ENCODE measurements at regions not wholly inside any gene's neighbourhood (a gene's known extent, or its start where the extent isn't known, plus 50 kb on each side); places are given as distances from the start of the nearest gene placed in this dataset.

DNA sequence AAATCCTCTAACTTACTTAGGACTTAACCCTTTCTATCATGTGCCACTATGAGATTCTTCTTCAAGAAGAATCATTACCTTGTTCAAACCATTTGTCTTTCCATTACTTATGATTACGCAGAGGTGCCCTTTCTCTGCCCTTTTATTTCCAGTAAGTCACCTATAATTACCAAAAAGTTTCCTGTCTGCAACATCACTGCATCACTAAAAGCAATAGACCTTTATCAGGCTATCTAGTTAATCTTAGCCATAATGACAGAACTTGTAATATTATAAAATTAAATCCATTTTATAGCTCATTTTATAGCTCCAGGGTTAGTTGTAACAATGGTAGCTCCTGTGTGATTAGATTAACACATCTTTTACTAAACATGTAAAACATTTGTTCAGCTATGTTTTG, 673.6 kb upstream of the PITX2 start:
- Mint-ChIP-seq H3K4me3 (no peak overlapping the region), H3K36me3 (ENCODE audit: low read depth) (no peaks in the 10 kb centered on the region), H3K27ac (no peak overlapping the region), H3K9me3 (peaks cover 12% of the 10 kb centered on the region), H3K27me3 (ENCODE audit: low read depth) (no peaks in the 10 kb centered on the region), H3K4me1 (no peaks in the 10 kb centered on the region)
- TF ChIP-seq, protein P1, sequence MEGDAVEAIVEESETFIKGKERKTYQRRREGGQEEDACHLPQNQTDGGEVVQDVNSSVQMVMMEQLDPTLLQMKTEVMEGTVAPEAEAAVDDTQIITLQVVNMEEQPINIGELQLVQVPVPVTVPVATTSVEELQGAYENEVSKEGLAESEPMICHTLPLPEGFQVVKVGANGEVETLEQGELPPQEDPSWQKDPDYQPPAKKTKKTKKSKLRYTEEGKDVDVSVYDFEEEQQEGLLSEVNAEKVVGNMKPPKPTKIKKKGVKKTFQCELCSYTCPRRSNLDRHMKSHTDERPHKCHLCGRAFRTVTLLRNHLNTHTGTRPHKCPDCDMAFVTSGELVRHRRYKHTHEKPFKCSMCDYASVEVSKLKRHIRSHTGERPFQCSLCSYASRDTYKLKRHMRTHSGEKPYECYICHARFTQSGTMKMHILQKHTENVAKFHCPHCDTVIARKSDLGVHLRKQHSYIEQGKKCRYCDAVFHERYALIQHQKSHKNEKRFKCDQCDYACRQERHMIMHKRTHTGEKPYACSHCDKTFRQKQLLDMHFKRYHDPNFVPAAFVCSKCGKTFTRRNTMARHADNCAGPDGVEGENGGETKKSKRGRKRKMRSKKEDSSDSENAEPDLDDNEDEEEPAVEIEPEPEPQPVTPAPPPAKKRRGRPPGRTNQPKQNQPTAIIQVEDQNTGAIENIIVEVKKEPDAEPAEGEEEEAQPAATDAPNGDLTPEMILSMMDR (IDR thresholded peaks at IDR 0.05; ENCODE audit: unreplicated experiment in 3 of 3), result no peak

DNA sequence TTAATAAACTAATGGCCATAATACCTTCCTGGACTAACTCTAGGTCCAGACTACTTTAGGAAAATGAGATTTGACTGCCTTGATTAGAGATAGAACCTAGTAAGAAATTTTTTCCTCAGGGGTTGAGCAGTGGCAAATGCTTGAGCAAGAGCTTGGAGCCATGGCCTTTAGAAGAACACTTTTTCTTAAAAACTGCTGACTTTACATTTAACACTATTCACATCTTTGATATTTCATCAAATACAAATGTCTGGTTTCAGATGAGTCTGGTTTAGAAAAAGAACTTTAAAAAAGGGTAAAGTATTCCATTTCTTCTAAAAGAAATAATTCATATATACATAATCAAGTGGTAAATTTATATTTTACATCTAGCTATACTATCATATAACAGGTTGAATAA, 680.9 kb upstream of the PITX2 start:
- Mint-ChIP-seq H3K9me3 (peaks cover 6% of the 10 kb centered on the region), H3K27me3 (ENCODE audit: low read depth) (no peaks in the 10 kb centered on the region), H3K4me3 (no peak overlapping the region), H3K27ac (no peak overlapping the region), H3K4me1 (no peaks in the 10 kb centered on the region), H3K36me3 (ENCODE audit: low read depth) (no peaks in the 10 kb centered on the region)
- TF ChIP-seq, protein P1 (IDR thresholded peaks at IDR 0.05; ENCODE audit: unreplicated experiment in 3 of 3), result no peak

DNA sequence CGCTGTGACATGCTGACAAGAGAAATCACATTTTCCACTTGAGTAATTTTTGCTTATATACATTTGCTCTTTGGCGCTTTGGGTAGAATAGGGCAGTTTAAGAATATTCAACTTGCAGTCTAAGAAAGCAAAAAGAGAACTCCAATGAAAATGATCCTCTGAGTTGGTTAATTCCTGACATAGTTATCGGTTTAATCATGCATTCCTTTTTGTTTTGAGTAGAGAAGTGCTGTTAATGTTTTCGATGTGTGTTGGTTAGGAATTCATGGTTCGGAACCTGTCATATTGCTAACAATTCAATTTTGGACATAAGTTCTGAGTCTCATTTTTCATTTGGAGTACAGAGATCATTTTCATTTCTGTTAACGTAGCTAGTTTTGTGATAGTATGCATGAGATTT, 700.6 kb upstream of the PITX2 start:
- Mint-ChIP-seq H3K4me3 (no peak overlapping the region), H3K9me3 (no peaks in the 10 kb centered on the region), H3K36me3 (ENCODE audit: low read depth) (no peaks in the 10 kb centered on the region), H3K27me3 (ENCODE audit: low read depth) (no peaks in the 10 kb centered on the region), H3K4me1 (peaks cover 5% of the 10 kb centered on the region), H3K27ac (peak overlapping the region in 1 of 3 experiments; percentile 59)
- TF ChIP-seq, protein P1 (IDR thresholded peaks at IDR 0.05; ENCODE audit: unreplicated experiment in 3 of 3), result no peak

DNA sequence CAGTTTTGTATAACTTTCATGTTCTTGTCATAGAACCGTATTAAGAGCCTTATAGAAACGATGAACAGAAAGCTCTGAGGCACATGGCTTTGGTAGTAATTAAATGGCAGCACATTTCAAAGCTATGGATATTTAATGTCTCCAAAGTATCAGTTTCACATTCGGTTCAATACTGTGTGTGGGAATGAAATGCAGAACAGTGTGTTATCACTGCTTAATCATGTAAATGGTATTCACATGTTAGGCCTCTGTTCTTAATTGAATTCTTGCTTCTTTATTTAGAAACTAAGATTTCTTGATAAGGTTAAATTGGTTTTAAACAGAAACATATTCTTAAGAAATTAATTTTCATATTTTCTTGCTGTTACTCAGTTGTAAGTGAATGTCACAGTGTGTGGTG, 701.0 kb upstream of the PITX2 start:
- TF ChIP-seq, protein P1 (IDR thresholded peaks at IDR 0.05; ENCODE audit: unreplicated experiment in 3 of 3), result no peak
- peak overlapping the region in 1 of 3 experiments; percentile 59 for H3K27ac Mint-ChIP-seq
- H3K4me3 Mint-ChIP-seq, result no peak overlapping the region
- H3K27me3 Mint-ChIP-seq (ENCODE audit: low read depth), result no peaks in the 10 kb centered on the region
- H3K36me3 Mint-ChIP-seq (ENCODE audit: low read depth), result no peaks in the 10 kb centered on the region
- H3K9me3 Mint-ChIP-seq, result no peaks in the 10 kb centered on the region
- peaks cover 5% of the 10 kb centered on the region for H3K4me1 Mint-ChIP-seq

DNA sequence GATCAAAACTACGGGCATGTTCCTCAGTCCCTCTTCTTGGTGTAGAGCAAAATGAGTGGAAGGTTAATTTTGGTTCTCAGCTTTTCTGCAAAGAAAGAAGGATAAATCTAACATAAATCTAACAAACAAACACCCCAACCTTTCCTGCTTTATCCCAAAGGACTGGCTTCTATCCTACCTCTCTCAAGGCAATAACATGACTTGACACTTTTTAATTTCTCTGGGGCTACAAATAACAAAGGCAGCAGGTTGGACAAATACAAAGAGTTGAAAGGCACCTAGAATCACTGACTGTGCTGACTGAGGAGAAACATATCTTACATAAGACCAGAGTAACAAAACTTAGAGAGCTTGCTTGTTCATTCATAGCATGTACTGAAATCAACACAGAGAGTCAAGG, 703.6 kb upstream of the PITX2 start:
- TF ChIP-seq, protein P1 (IDR thresholded peaks at IDR 0.05; ENCODE audit: unreplicated experiment in 3 of 3), result no peak
- Mint-ChIP-seq H3K9me3 (no peaks in the 10 kb centered on the region), H3K27me3 (ENCODE audit: low read depth) (no peaks in the 10 kb centered on the region), H3K4me1 (peaks cover 5% of the 10 kb centered on the region), H3K36me3 (ENCODE audit: low read depth) (no peaks in the 10 kb centered on the region), H3K27ac (no peak overlapping the region), H3K4me3 (no peak overlapping the region)

DNA sequence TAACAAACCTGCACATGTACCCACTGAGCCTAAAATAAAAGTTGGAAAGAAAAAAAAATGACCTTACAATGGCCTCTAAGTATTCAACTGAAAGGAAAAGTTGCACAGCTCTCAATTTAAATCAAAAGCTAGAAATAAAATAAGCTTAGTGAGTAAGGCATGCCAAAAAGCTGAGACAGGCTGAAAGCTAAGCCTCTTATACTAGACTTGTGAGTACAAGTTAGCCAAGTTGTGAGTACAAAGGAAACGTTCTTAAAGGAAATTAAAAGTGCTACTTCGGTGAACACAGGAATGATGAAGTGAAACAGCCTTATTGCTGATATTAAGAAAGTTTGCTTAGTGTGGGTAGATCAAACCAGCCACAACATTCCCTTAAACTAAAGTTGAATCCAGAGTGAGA, 707.9 kb upstream of the PITX2 start:
- Mint-ChIP-seq H3K27ac (no peak overlapping the region), H3K27me3 (ENCODE audit: low read depth) (no peaks in the 10 kb centered on the region), H3K36me3 (ENCODE audit: low read depth) (no peaks in the 10 kb centered on the region), H3K4me3 (no peak overlapping the region), H3K4me1 (no peaks in the 10 kb centered on the region), H3K9me3 (peaks cover under 1% of the 10 kb centered on the region)
- TF ChIP-seq, protein P1 (IDR thresholded peaks at IDR 0.05; ENCODE audit: unreplicated experiment in 3 of 3), result no peak
